Kidney epithelial cell (primary cell): ENCODE measurements at regions not wholly inside any gene's neighbourhood (a gene's known extent, or its start where the extent isn't known, plus 50 kb on each side); places are given as distances from the start of the nearest gene placed in this dataset.

Experiments used
- DNase-seq: peaks from one replicate; pipeline ENCODE4 v3.0.0-alpha.2; 2010; ENCODE audit warnings: low read depth
- H3K27me3 ChIP-seq: 2 replicates; pipeline ENCODE4 v1.6.0; 2011; ENCODE audit warnings: low read length; ENCODE audit not compliant: control insufficient read depth, insufficient read depth
- H3K36me3 ChIP-seq: 2 replicates; pipeline ENCODE4 v1.5.1; 2011; ENCODE audit warnings: low read length; ENCODE audit not compliant: control insufficient read depth, insufficient read depth
- H3K4me3 ChIP-seq: 2 replicates; pipeline ENCODE4 v1.5.1; 2011; ENCODE audit warnings: low read depth, mild to moderate bottlenecking, control low read depth, low read length
- CTCF ChIP-seq: IDR thresholded peaks from 2 replicates; pipeline ENCODE4 v1.5.1; 2011; ENCODE audit warnings: mild to moderate bottlenecking, moderate library complexity, low read length, control low read depth, inconsistent platforms; ENCODE audit not compliant: insufficient read depth, poor library complexity, severe bottlenecking

GRCh38 chr2:75284345-75284744 is 85.0 kb upstream of the TACR1 start:
- no peak for TF ChIP-seq CTCF
- Histone ChIP-seq H3K27me3 (no peaks in the 10 kb centered on the region), H3K36me3 (no peaks in the 10 kb centered on the region), H3K4me3 (no peak overlapping the region)
- DNase-seq, result no peak

- Histone ChIP-seq H3K36me3 (no peaks in the 10 kb centered on the region), H3K27me3 (no peaks in the 10 kb centered on the region), H3K4me3 (no peak overlapping the region)
- DNase-seq, result no peak
- TF ChIP-seq CTCF, result no peak
These were observed 79.6 kb upstream of the TACR1 start for GRCh38 chr2:75278821-75279379.

- no peak for TF ChIP-seq CTCF
- H3K27me3 ChIP-seq, result no peaks in the 10 kb centered on the region
- H3K36me3 ChIP-seq, result no peaks in the 10 kb centered on the region
- H3K4me3 ChIP-seq, result no peak overlapping the region
- no peak for DNase-seq
These were observed 79.0 kb upstream of the TACR1 start for GRCh38 chr2:75278314-75278713.

- no peak overlapping the region for H3K4me3 ChIP-seq
- TF ChIP-seq CTCF, result no peak
- no peaks in the 10 kb centered on the region for H3K36me3 ChIP-seq
- no peak for DNase-seq
- H3K27me3 ChIP-seq, result no peaks in the 10 kb centered on the region
These were observed 77.8 kb upstream of the TACR1 start for GRCh38 chr2:75277111-75277510.

- peak; percentile 5 for DNase-seq
- H3K4me3 ChIP-seq, result no peak overlapping the region
- no peak for TF ChIP-seq CTCF
These were observed 77.0 kb upstream of the TACR1 start for GRCh38 chr2:75276093-75277029.

More at GRCh38 chr2:75276093-75277029, 77.0 kb upstream of the TACR1 start:
- Histone ChIP-seq H3K27me3 (no peaks in the 10 kb centered on the region), H3K36me3 (no peaks in the 10 kb centered on the region)
